Panc1 (cell line): ENCODE measurements at regions not wholly inside any gene's neighbourhood (a gene's known extent, or its start where the extent isn't known, plus 50 kb on each side); places are given as distances from the start of the nearest gene placed in this dataset.
"Not testable (repeated sequence)": the region's sequence is repeated elsewhere in the genome, so short reads cannot be mapped to it uniquely, and the experiment has no call there.

ENCODE experiments used
- ATAC-seq: fragments of 200-7000 bp; cut with Tn5 transposase; 2 replicates; pipeline ENCODE4 v1.9.1; 2020; ENCODE audit warnings: mild to moderate bottlenecking, moderate library complexity
- BruUV-seq: library from RNA; stranded (reverse); fragments of 400-500 nt; replicated peaks from 2 replicates; lab custom pipeline; 2021; lab: Mats Ljungman, UMichigan
- CTCF ChIA-PET: fragments of 300-600 bp; sonication (Branson Sonifier 250); formaldehyde crosslinking; loops from one replicate; lab custom pipeline; 2022; ENCODE audit warnings: antibody characterized with exemption; lab: Charles Lee
- POLR2A ChIA-PET: fragments of 300-600 bp; sonication (Branson Sonifier 250); formaldehyde crosslinking; loops from one replicate; lab custom pipeline; 2022; ENCODE audit warnings: antibody characterized with exemption; lab: Charles Lee
- DNase-seq: peaks from one replicate; pipeline ENCODE4 v3.0.0-alpha.2; 2010; ENCODE audit warnings: low read depth, low spot score
- H3K27ac ChIP-seq: 2 replicates; pipeline ENCODE4 v1.5.1; 2011; ENCODE audit warnings: mild to moderate bottlenecking, low read length, inconsistent platforms
- H3K27me3 ChIP-seq: fragments of 200-500 bp; sonication (Bioruptor generic); 2 replicates; pipeline ENCODE4 v1.6.0; 2014; ENCODE audit warnings: low read length, inconsistent platforms; ENCODE audit not compliant: control insufficient read depth, insufficient read depth
- H3K36me3 ChIP-seq: fragments of 200-500 bp; sonication (Bioruptor generic); 2 replicates; pipeline ENCODE4 v1.5.1; 2014; ENCODE audit warnings: inconsistent platforms, mild to moderate bottlenecking, low read length, moderate library complexity; ENCODE audit not compliant: control insufficient read depth, insufficient read depth
- H3K4me1 ChIP-seq: 2 replicates; pipeline ENCODE4 v1.5.1; 2011; ENCODE audit warnings: inconsistent platforms, mild to moderate bottlenecking, low read length, moderate library complexity; ENCODE audit not compliant: control insufficient read depth, insufficient read depth
- H3K4me3 ChIP-seq, 2 experiments: 2 replicates each; pipeline ENCODE4 v1.5.1; 2011 to 2012; ENCODE audit warnings: low read depth in 2 of 2, low read length in 2 of 2, mild to moderate bottlenecking in 2 of 2, inconsistent platforms in 1 of 2, moderate library complexity in 1 of 2
- H3K9me3 ChIP-seq: fragments of 200-500 bp; sonication (Bioruptor generic); 2 replicates; pipeline ENCODE4 v1.5.1; 2014; ENCODE audit warnings: low read depth, mild to moderate bottlenecking, inconsistent platforms, low read length, moderate library complexity; ENCODE audit not compliant: control insufficient read depth, insufficient read depth
- POLR2AphosphoS5 ChIP-seq: IDR thresholded peaks from 2 replicates; pipeline ENCODE4 v1.6.1; 2012; ENCODE audit warnings: mild to moderate bottlenecking, low read depth, low read length, moderate library complexity
- SIN3A ChIP-seq: IDR thresholded peaks from 2 replicates; pipeline ENCODE4 v1.6.1; 2012; ENCODE audit warnings: low read depth, mild to moderate bottlenecking, low read length, moderate library complexity, borderline replicate concordance; ENCODE audit not compliant: insufficient read depth
- TCF7L2 ChIP-seq: IDR thresholded peaks from 2 replicates; pipeline ENCODE4 v1.6.1; 2011; ENCODE audit warnings: mild to moderate bottlenecking, low read depth, low read length, inconsistent platforms
- in situ Hi-C: cut with HindIII; loops from 2 replicates; pipeline ENCODE4 v1.10.0; 2016; ENCODE audit warnings: low sequenced_read_pairs, low pct_unique_long_range_greater_than_20kb
- intact Hi-C: fragments of 100-400 bp; cut with micrococcal nuclease; formaldehyde crosslinking; loops from one replicate; pipeline ENCODE4 v1.10.0; 2022; ENCODE audit not compliant: unreplicated experiment
- TF ChIP-seq, protein P1 (sequence below), 2 experiments: IDR thresholded peaks; 2 replicates each; pipeline ENCODE4 v1.6.1; 2011 to 2012; ENCODE audit warnings: low read depth in 2 of 2, control low read depth in 1 of 2, low read length in 1 of 2, mild to moderate bottlenecking in 1 of 2, moderate library complexity in 1 of 2; ENCODE audit not compliant: insufficient read depth in 1 of 2
- TF ChIP-seq, protein P2 (sequence below): fragments of 450-650 bp; IDR thresholded peaks from 2 replicates; pipeline ENCODE4 v1.5.1; 2017; ENCODE audit warnings: mild to moderate bottlenecking

DNA sequence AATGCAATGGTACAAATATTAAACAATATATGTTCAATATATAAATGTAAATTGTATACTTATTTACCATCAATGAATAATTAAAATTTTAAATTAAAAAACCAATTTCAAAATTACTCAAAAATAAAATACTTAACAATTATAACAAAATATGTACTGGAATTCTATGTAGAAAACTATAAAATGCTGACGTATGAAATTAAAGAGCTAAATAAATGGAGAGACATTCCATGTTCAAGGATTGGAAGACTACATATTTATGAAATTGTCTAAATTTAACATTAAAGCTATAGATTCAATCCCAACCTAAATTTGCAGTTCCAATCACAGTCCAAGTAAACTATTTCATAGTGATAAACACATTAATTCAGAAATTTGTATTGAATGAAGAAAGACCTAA lies 1522.4 kb downstream of the SI start:
- DNase-seq (no peak), ATAC-seq (no peak)
- BruUV-seq: no TSS peak
- in situ Hi-C loops: no loop called here
- ChIA-PET CTCF (no interaction called here), POLR2A (no interaction called here)
- no peaks in the 10 kb centered on the region for H3K27me3 ChIP-seq
- no peaks in the 10 kb centered on the region for H3K36me3 ChIP-seq
- no peaks in the 10 kb centered on the region for H3K4me1 ChIP-seq
- no peak overlapping the region for H3K4me3 ChIP-seq
- intact Hi-C loops: no loop called here
- TF ChIP-seq, protein P1, sequence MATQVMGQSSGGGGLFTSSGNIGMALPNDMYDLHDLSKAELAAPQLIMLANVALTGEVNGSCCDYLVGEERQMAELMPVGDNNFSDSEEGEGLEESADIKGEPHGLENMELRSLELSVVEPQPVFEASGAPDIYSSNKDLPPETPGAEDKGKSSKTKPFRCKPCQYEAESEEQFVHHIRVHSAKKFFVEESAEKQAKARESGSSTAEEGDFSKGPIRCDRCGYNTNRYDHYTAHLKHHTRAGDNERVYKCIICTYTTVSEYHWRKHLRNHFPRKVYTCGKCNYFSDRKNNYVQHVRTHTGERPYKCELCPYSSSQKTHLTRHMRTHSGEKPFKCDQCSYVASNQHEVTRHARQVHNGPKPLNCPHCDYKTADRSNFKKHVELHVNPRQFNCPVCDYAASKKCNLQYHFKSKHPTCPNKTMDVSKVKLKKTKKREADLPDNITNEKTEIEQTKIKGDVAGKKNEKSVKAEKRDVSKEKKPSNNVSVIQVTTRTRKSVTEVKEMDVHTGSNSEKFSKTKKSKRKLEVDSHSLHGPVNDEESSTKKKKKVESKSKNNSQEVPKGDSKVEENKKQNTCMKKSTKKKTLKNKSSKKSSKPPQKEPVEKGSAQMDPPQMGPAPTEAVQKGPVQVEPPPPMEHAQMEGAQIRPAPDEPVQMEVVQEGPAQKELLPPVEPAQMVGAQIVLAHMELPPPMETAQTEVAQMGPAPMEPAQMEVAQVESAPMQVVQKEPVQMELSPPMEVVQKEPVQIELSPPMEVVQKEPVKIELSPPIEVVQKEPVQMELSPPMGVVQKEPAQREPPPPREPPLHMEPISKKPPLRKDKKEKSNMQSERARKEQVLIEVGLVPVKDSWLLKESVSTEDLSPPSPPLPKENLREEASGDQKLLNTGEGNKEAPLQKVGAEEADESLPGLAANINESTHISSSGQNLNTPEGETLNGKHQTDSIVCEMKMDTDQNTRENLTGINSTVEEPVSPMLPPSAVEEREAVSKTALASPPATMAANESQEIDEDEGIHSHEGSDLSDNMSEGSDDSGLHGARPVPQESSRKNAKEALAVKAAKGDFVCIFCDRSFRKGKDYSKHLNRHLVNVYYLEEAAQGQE (IDR thresholded peaks at IDR 0.05; ENCODE audit: insufficient read depth in 1 of 2, low read depth in 2 of 2, low read length in 1 of 2): no peak
- TF ChIP-seq POLR2AphosphoS5 (no peak), TCF7L2 (no peak), SIN3A (no peak)
- TF ChIP-seq, protein P2, sequence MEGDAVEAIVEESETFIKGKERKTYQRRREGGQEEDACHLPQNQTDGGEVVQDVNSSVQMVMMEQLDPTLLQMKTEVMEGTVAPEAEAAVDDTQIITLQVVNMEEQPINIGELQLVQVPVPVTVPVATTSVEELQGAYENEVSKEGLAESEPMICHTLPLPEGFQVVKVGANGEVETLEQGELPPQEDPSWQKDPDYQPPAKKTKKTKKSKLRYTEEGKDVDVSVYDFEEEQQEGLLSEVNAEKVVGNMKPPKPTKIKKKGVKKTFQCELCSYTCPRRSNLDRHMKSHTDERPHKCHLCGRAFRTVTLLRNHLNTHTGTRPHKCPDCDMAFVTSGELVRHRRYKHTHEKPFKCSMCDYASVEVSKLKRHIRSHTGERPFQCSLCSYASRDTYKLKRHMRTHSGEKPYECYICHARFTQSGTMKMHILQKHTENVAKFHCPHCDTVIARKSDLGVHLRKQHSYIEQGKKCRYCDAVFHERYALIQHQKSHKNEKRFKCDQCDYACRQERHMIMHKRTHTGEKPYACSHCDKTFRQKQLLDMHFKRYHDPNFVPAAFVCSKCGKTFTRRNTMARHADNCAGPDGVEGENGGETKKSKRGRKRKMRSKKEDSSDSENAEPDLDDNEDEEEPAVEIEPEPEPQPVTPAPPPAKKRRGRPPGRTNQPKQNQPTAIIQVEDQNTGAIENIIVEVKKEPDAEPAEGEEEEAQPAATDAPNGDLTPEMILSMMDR: no peak
- H3K27ac ChIP-seq: no peak overlapping the region
- H3K9me3 ChIP-seq: no peaks in the 10 kb centered on the region

DNA sequence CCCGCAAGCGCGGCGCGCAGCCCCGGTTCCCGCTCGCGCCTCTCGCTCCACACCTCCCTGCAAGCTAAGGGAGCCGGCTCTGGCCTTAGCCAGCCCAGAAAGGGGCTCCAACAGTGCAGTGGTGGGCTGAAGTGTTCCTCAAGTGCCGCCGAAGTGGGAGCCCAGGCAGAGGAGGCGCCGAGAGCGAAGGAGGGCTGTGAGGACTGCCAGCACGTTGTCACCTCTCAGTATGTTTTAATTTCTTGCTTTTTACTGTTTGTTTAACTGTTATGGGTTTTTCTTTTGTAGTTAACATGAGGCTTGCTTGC lies 1525.7 kb downstream of the SI start:
- no peak for ATAC-seq
- CTCF ChIA-PET: no interaction called here
- in situ Hi-C loops: no loop called here

DNA sequence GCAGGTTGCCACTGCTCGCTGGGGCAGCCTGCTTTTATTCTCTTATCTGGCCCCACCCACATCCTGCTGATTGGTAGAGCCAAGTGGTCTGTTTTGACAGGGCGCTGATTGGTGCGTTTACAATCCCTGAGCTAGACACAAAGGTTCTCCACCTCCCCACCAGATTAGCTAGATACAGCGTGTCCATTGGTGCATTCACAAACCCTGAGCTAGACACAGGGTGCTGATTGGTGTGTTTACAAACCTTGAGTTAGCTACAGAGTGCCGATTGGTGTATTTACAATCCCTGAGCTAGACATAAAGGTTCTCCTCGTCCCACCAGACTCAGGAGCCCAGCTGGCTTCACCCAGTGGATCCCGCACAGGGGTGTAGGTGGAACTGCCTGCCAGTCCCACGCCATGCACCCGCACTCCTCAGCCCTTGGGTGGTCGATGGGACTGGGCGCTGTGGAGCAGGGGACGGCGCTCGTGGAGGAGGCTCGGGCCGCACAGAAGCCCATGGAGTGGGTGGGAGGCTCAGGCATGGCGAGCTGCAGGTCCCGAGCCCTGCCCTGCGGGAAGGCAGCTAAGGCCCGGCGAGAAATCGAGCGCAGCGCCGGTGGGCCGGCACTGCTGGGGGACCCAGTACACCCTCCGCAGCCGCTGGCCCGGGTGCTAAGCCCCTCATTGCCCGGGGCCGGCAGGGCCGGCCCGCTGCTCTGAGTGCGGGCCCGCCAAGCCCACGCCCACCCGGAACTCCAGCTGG lies 1526.2 kb downstream of the SI start:
- H3K4me3 ChIP-seq, BruUV-seq, CTCF ChIA-PET: not testable (repeated sequence)

More for the DNA sequence above, 1525.7 kb downstream of the SI start:
- no TSS peak for BruUV-seq
- no peak overlapping the region for H3K27ac ChIP-seq
- H3K36me3 ChIP-seq: no peaks in the 10 kb centered on the region
- no peak overlapping the region for H3K4me3 ChIP-seq
- intact Hi-C loops: no loop called here
- no peaks in the 10 kb centered on the region; the same call in 1 of the 2 replicates for H3K9me3 ChIP-seq
- TF ChIP-seq, protein P1 (IDR thresholded peaks at IDR 0.05; ENCODE audit: insufficient read depth in 1 of 2, low read depth in 2 of 2, low read length in 1 of 2): no peak
- TF ChIP-seq SIN3A: no peak
- TF ChIP-seq, protein P2: no peak
- no peak for TF ChIP-seq POLR2AphosphoS5
- H3K27me3 ChIP-seq: no peaks in the 10 kb centered on the region
- no peaks in the 10 kb centered on the region for H3K4me1 ChIP-seq
- POLR2A ChIA-PET: no interaction called here
- no peak for DNase-seq

More for the DNA sequence above, 1526.2 kb downstream of the SI start:
- DNase-seq, H3K36me3 ChIP-seq, in situ Hi-C loops, H3K4me1 ChIP-seq, POLR2A ChIA-PET, ATAC-seq, H3K9me3 ChIP-seq, intact Hi-C loops, H3K27ac ChIP-seq, H3K27me3 ChIP-seq: not testable (repeated sequence)
